ENCODE measurements at regions not wholly inside any gene's neighbourhood (a gene's known extent, or its start where the extent isn't known, plus 50 kb on each side); places are given as distances from the start of the nearest gene placed in this dataset.

- TF ChIP-seq CTCF (IDR thresholded peaks at IDR 0.05): no peak
- TF ChIP-seq POLR2AphosphoS5 (IDR thresholded peaks at IDR 0.05): no peak
Observed at GRCh38 chr13:39920613-39921012, 265.2 kb downstream of the COG6 start.
